ENCODE measurements at regions not wholly inside any gene's neighbourhood (a gene's known extent, or its start where the extent isn't known, plus 50 kb on each side); places are given as distances from the start of the nearest gene placed in this dataset.
"Not testable (repeated sequence)": the region's sequence is repeated elsewhere in the genome, so short reads cannot be mapped to it uniquely, and the experiment has no call there.

DNA sequence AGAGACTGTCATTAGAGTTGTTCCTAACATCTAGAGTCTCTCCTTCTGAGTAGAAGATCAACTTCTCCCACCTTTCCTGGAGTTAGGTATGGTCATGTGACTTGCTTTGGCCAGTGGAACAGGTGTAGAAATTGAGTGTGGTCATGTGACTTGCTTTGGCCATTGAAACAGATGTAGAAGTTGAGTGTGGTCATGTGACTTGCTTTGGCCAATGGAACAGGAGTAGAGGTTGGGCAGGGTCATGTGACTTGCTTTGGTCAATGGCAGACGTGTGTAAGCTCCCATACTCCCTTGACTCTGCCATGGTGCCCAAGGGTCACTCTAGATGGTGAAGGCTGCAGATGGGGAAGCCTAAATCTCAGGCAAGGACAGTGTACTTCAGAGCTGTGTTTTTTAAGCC, 306.0 kb downstream of the NPHP4 start:
- no peak for DNase-seq

- DNase-seq: no peak
These were observed 306.7 kb downstream of the NPHP4 start for GRCh38 chr1:5685446-5686040.

DNA sequence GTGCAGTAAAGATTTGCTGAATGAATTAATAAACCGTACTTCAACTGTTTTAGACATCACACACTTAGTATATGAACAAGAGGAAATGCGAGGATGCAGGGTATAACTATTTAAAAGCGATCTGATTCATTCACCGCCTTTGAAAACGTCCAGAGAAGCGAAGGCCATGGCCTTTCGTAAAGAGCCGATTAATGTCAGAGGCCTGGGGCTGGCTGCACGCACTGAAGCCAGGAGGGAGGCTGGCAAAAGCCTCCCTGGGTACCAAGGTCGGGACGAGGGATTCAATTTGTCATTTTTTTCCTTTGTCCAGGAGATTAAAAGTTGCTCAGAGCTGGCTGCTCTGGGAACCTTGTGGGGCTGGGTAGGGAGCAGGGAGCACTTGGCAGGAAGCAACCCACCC, 307.4 kb downstream of the NPHP4 start:
- DNase-seq: no peak

GRCh38 chr1:5683446-5683845, 308.8 kb downstream of the NPHP4 start:
- no peak for DNase-seq

- peak; percentile 49 for DNase-seq
These were observed 309.5 kb downstream of the NPHP4 start for GRCh38 chr1:5682626-5683225.

- no peak for DNase-seq
These were observed 310.6 kb downstream of the NPHP4 start for GRCh38 chr1:5681654-5682053.

DNA sequence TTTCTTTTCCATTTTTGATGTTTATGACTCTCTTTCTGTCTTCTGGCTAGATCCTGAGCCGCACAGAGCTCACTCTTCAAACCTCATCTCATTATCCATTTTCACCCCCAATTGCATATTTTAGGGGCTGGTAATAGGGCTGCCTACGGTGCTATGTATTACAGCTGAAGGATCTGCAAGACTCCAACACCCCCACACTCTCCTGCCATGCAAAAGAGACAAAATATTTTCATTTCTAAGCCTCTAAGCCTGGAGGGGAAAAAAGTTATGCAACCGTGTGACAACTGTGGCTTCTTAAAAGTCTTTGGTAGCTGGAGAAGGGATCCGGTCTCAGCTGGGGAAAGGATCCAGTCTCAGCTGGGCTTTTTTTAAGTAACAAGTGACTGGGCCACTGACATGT, 311.6 kb downstream of the NPHP4 start:
- DNase-seq: no peak

DNA sequence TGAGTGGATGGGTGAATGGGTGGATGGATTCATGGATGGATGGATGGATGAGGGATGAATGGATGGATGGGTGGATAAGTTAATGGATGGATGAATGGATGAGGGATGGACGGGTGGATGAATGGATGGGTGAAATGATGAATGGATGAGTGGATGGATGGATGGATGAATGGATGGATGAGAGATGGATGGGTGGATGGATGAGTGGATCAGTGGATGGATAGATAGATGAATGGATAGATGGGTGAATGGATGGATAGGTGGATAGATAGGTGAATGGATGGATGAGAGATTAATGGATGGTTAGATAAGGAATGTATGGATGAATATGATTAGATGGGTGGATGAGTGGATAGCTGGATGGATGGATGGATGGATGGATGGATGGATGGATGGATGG, 313.5 kb downstream of the NPHP4 start:
- DNase-seq: no peak

DNA sequence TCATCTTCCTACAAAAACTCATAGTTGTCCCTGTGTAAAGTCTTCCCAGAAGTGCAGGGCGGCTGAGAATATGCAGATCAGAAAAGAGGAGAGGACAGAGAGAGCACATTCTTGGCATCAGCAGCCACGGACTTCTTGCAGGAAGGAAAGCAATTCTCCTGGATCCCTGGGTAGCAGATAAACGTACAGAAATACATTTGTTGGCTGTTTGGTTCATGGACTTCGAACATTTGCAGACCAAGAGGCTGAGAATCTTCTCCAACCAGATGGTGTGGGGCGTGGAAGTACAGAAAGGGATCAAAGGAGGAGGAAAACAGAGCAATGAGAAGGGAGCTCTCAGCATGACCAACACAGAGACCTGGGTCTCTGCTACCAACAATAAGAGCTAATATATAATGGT, 319.9 kb downstream of the NPHP4 start:
- not testable (repeated sequence) for DNase-seq

DNA sequence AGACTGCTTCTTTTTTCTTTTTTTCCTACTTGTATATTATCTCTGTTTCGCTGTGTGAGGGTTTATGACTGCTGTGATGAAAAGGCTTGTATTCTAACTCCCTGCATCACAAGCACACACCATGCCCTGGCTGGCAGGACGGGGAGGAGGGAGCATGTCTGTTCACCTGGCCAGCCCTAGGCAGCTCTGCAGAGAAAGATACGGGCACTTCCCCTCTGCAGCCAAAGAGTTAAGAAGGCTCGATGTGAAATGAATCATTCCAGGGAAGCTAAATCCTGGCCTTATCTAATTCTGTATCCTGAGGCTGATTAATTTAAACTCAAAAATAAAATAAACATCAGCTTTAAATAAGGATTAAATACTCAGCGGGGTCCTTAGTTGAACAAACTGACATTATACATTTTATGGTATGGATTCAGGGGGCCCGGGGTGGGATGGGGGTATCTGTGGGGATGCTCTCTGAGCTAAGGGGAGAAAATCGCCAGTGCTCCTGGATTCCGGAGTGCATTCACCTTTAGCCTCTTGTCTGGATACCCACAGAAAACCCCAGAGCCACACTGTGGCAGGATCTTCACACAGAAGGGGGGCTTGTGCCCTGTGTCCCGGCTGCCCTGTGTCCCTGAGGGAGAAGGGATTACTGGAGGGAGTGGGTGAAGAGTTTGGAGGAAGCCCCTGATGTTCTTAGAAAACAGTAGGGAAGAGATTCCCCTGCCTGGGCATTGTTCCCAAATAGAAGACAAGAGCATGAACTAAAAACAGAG, 321.5 kb downstream of the NPHP4 start:
- DNase-seq: no peak

GRCh38 chr1:5667513-5668325, 324.5 kb downstream of the NPHP4 start:
- no peak for DNase-seq

GRCh38 chr1:5664906-5665875, 327.0 kb downstream of the NPHP4 start:
- no peak for DNase-seq

- DNase-seq: no peak
These were observed 328.0 kb downstream of the NPHP4 start for GRCh38 chr1:5664081-5664768.

- no peak for DNase-seq
These were observed 329.5 kb downstream of the NPHP4 start for GRCh38 chr1:5662744-5663126.

DNA sequence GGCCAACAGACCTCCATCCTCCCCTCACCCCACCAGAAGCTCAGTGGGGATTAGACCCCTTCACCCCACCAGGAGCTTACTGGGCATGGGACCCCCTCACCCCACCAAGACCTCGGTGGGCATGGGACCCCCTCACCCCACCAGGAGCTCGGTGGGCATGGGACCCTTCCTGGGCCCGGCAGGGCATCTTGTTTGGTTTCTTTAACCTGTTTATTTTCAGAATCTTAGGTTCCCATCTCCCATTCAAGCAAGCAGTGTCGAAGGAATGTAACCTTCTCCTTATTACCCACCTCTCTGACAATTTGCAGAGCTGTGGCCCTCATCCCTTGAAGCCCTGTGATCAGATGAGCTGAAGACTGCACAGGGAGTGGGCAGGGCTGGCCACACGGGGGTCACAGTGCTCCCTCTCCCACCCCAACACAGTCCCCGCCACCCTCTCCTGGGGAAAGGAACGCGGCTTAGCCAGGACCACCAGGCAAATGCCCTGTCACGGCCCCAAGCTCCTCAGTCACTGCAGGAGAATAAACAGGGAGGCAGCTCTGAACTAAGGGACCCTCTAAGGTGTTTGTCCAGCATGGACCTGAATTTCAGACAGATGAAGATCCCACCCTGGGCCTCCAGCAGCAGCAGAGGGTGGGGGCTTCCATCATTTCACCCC, 330.0 kb downstream of the NPHP4 start:
- DNase-seq: no peak

- no peak for DNase-seq
These were observed 330.8 kb downstream of the NPHP4 start for GRCh38 chr1:5661196-5662085.

GRCh38 chr1:5660141-5660935, 331.9 kb downstream of the NPHP4 start:
- no peak for DNase-seq

DNA sequence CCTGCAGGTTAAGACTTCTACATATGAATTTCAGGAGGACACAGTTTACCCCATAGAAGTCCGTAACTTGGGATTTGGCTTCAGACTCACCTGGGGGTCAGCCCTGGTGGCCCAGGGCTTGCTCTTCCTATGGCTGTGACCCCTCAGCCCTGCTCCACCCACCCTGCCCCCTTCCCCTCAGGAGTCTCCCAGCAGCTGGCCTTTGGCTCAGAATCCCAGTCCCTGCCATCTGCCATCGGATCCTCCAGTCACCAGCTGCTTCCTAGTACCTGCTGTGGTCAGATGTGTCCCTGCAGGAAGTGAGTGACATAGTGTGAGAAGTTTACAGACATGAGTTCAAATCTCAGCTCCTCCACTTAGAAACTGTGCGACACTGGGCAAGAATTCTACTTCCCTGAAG, 332.6 kb downstream of the NPHP4 start:
- no peak for DNase-seq
